ENCODE measurements at regions not wholly inside any gene's neighbourhood (a gene's known extent, or its start where the extent isn't known, plus 50 kb on each side); places are given as distances from the start of the nearest gene placed in this dataset.

GRCh38 chr13:109385242-109385560 lies 401.2 kb downstream of the IRS2 start:
- H3K27ac ChIP-seq (ENCODE audit: insufficient read length, low read depth, low read length), result no peak overlapping the region
- H3K4me2 ChIP-seq (ENCODE audit: insufficient read depth, insufficient read length, low read length), result no peak overlapping the region
- peaks cover 2 to 4% of the 10 kb centered on the region in 2 experiments; a peak in 1 of 4 replicates for H3K4me1 Mint-ChIP-seq

More at GRCh38 chr13:109385242-109385560, 401.2 kb downstream of the IRS2 start:
- no peak overlapping the region for H2BK5ac ChIP-seq (ENCODE audit: insufficient read length, low read length)
- H3K27me3 ChIP-seq (ENCODE audit: insufficient read depth, low read length), result no peaks in the 10 kb centered on the region
- H2AFZ ChIP-seq (ENCODE audit: low read length), result no peak overlapping the region
- no peak overlapping the region for H2BK12ac ChIP-seq (ENCODE audit: insufficient read length, low read depth, low read length)
- no peaks in the 10 kb centered on the region for H3K36me3 Mint-ChIP-seq (ENCODE audit: insufficient read depth in 1 of 3, low read depth in 3 of 3)
- no peak overlapping the region for H2BK120ac ChIP-seq (ENCODE audit: low read depth, low read length, poor library complexity, severe bottlenecking)
- H3K14ac ChIP-seq (ENCODE audit: insufficient read depth, low read length), result no peak overlapping the region
- H3K79me2 ChIP-seq (ENCODE audit: insufficient read depth, low read length), result no peaks in the 10 kb centered on the region
- no peaks in the 10 kb centered on the region for H3K4me1 ChIP-seq (ENCODE audit: insufficient read depth, low read length)
- no CpG with 5 or more reads among the region's 7 CpGs for WGBS (ENCODE audit: extremely low coverage, insufficient read length, low lambda C conversion rate)
- no peaks in the 10 kb centered on the region for H3K9me3 ChIP-seq (ENCODE audit: control insufficient read depth, low read depth, low read length)
- H4K20me1 ChIP-seq (ENCODE audit: control insufficient read depth, insufficient read depth, insufficient read length), result no peaks in the 10 kb centered on the region
- no peaks in the 10 kb centered on the region for H3K9me3 Mint-ChIP-seq
- H3K18ac ChIP-seq (ENCODE audit: insufficient read length, low read depth, low read length), result no peak overlapping the region
- TF ChIP-seq, protein P1, sequence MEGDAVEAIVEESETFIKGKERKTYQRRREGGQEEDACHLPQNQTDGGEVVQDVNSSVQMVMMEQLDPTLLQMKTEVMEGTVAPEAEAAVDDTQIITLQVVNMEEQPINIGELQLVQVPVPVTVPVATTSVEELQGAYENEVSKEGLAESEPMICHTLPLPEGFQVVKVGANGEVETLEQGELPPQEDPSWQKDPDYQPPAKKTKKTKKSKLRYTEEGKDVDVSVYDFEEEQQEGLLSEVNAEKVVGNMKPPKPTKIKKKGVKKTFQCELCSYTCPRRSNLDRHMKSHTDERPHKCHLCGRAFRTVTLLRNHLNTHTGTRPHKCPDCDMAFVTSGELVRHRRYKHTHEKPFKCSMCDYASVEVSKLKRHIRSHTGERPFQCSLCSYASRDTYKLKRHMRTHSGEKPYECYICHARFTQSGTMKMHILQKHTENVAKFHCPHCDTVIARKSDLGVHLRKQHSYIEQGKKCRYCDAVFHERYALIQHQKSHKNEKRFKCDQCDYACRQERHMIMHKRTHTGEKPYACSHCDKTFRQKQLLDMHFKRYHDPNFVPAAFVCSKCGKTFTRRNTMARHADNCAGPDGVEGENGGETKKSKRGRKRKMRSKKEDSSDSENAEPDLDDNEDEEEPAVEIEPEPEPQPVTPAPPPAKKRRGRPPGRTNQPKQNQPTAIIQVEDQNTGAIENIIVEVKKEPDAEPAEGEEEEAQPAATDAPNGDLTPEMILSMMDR (conservative IDR thresholded peaks at IDR 0.05), result no peak
- no peaks in the 10 kb centered on the region for H3K27me3 Mint-ChIP-seq (ENCODE audit: low read depth)
- no peaks in the 10 kb centered on the region for H3K79me1 ChIP-seq (ENCODE audit: insufficient read depth, low read depth, low read length, poor library complexity, severe bottlenecking)
- H3K4me3 Mint-ChIP-seq, result no peak overlapping the region
- H3K9ac ChIP-seq (ENCODE audit: extremely low read depth, insufficient read length, low read length), result no peak overlapping the region
- H3K23ac ChIP-seq (ENCODE audit: insufficient read length, low read depth, low read length), result no peak overlapping the region
- no peak overlapping the region for H2BK20ac ChIP-seq (ENCODE audit: low read depth, low read length, poor library complexity, severe bottlenecking)
- no peak overlapping the region for H2AK5ac ChIP-seq (ENCODE audit: insufficient read length, low read length)
- no peak overlapping the region for H3K56ac ChIP-seq (ENCODE audit: insufficient read length, low read depth, low read length)
- H4K91ac ChIP-seq (ENCODE audit: insufficient read length, low read depth, low read length), result no peak overlapping the region
- no peak overlapping the region for H3K27ac Mint-ChIP-seq
- H4K8ac ChIP-seq (replicated peaks; ENCODE audit: insufficient read length, low read depth, low read length), result no peak overlapping the region
- H3T11ph ChIP-seq (ENCODE audit: low read length), result no peak overlapping the region
- no peak for DNase-seq
- H3K4ac ChIP-seq (ENCODE audit: low read depth, low read length), result no peak overlapping the region
- H2BK15ac ChIP-seq (ENCODE audit: low read depth, low read length), result no peak overlapping the region
- no peak overlapping the region for H4K5ac ChIP-seq (ENCODE audit: insufficient read length, low read depth, low read length)
- H3K23me2 ChIP-seq (ENCODE audit: insufficient read length, low read depth, low read length, poor library complexity, severe bottlenecking), result no peaks in the 10 kb centered on the region

All from H9 (cell line).